Anterior cingulate cortex (tissue), 58 donors: ENCODE measurements at regions not wholly inside any gene's neighbourhood (a gene's known extent, or its start where the extent isn't known, plus 50 kb on each side); places are given as distances from the start of the nearest gene placed in this dataset.

ENCODE experiments used
- DNase-seq, 58 donors: peaks; one replicate each; lab custom pipeline; 2025; lab: John Stamatoyannopoulos, UW

DNA sequence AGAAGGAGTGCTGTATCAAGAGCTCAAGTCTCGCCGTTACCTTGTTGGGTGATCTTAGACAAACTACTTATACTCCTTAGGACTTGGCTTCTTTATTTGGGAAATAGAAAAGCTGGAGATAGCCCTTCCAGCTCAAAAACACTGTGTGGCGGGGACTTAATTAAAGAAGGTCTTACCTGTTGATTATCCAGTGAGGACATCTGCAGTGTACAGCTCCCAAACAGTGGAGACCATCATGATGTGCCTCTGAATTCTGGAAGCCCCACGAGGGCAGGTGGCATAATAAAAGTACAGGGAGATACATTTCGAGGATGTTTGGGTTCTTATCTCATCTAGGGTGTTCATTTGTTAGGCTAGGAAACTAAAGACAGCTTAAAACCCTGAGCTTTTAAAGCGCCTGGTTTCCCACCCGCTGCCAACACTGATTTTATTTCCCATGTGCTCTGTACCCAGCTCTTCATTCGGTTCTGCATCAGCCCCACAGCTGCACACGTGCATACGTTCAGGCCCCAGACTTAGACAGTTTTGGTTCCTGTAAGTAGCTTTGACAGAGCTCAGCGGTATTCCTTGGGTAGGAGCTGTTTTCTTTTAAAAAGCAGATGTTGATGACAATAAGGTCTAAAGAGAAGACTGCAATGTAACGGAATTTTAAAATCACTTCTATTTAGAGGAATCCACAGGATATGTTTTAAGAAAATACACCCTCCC, 80.5 kb upstream of the SIX2 start:
- no peak for DNase-seq

DNA sequence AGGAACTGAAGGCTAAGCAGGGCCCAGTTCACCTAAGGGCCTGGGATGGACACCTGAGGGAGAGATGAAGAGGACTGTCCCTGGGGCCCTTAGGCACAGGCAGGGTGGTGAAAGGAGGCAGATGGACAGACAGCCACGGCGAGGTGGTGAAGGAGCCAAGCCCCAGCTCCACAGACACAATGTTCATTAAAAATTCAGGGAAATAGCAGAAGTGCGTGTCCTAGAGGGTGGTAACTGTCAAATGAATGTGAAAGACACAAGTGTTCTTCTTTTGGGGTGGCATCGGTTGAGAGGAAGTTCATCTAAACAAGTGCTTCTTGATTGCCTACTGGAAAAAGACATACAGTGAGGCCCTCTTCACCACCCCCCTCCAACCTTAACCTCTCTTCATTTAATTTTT, 76.2 kb upstream of the SIX2 start:
- no peak for DNase-seq

DNA sequence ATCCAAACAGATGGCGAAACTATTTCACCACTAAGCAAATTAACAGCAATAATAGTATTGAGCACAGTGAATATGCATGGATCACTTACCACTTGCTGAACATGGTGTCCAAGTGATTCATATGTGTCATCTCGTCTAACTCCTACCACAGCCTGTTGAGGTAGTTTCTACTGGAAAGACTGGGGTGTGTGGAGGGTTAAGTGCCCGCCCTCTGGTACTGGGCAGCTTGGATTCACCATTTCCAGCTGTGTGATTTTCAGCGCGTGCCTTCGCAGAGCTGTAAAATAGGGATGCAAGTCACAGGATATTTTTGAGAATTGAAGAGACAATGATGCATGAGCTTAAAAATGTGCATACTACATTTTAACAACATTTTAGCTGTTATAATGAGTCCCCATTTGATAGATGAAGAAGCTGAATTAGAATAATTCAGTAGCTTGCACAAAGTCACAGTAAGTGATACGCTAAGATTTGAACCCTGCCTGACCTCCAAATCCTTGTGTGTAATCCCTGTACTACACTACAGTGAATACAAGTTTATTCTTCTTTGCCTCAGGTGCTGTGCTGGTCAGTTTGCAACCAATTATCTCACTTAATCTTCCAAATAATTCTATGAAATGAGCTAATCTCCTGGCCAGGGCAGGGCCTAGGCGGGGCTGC, 75.2 kb upstream of the SIX2 start:
- DNase-seq = no peak

DNA sequence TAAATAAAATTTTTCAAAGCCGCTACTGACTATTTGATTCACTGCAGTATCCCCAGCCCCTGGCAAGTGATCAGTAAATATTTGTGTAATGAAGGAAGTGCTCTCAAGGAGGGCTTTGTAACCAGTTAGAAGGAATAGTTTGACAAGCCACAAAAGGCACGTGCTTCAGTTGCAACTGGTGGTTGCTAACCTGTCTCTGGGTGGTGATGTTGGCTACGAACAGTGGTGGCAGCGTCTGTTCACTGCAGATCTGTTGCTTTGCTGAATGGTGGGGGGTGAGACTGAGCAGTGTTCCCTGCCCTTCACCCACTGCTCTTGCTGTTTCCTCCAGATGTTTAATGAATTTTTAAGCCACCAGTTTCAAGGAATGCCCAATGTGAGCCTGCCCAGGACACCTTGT, 73.9 kb upstream of the SIX2 start:
- DNase-seq = no peak

- DNase-seq = no peak
Measured at GRCh38 chr2:45074713-45075112, 65.5 kb upstream of the SIX2 start.

- DNase-seq = no peak
Measured at GRCh38 chr2:45072862-45073237, 63.6 kb upstream of the SIX2 start.

DNA sequence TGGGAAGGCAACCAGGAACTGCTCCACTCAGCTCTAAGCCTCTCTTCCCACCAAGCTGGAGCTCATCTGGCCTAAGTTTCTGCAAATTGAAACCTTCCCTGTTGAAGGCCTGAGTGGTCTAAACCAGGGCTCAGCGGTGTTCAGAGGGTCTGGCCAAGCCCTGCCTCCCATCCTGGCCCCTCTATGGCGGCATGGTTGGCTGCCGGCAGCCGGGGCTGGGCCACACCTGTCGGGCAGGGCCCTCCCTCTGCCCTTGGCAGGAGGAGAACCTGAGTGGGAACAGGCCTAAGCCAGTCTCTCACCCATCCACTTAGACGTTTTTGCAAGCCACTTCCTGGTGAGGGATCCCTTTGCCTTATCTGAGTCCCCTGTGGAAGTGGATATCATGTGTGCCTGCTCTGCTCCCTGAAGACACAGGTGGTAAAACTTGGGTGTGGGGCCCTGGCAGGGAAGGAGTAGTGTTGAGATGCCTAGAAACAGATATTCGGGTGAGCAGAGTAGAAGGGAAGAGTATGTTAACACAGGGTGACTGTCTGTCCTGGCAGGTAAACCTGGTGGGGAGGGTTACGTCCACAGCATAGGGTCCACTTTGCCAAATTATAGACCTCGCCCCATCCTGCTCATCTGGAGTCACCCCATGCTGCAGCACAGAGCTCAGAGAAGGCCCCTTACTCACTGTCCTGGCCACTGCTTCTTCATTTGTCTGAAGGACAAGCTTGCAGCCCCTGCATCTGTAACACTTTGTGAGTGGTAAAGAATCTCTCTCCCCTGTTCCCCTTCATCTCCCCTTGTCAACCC, 63.0 kb upstream of the SIX2 start:
- no peak for DNase-seq

- DNase-seq = no peak
Measured at GRCh38 chr2:45070113-45070652, 60.9 kb upstream of the SIX2 start.

DNA sequence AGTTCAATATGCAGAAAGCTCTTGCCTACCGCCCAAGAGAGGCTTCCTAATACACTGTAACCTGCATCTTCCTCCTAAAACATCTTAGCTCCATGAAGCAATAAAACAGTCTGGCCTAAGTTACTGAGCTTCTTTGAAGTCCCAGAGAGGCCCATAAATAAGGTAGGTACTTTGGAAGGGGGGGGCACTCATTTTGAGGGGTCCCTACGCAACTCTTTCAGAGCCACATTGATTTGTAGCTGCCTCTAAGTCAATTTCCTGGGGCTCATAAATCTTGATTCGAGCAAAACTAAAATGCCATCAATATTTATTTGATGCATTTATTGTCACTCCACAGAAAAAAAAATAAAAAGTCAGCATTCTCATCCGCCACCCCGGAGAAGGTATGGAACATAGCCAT, 60.4 kb upstream of the SIX2 start:
- DNase-seq = no peak

DNA sequence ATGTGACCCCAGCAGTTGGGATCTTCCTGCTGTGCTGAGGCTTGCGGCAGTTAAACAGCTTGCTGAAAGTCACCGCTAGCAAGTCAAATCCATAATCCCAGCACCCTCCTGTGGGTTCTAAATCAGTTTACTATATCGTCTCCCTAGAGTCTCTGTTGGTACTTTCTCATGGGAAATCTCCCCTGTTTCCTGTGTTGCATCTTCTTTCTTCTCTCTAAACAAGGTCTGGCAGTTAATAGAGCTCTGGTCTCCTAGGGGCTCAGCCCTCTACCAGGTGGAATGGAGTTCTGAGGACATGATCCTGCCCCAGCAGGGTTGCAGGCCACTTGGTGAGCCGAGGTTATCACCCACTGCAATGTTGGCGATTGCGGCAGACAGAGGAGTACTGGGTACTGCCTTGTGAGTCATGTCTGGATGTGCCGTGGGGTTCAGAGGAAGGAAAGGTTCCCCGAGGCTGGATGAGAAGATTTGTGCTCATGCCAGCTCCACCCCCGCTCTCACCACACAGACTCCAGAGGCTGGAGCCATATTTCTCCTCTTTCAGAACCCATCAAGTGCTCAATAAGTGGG, 59.4 kb upstream of the SIX2 start:
- no peak for DNase-seq

DNA sequence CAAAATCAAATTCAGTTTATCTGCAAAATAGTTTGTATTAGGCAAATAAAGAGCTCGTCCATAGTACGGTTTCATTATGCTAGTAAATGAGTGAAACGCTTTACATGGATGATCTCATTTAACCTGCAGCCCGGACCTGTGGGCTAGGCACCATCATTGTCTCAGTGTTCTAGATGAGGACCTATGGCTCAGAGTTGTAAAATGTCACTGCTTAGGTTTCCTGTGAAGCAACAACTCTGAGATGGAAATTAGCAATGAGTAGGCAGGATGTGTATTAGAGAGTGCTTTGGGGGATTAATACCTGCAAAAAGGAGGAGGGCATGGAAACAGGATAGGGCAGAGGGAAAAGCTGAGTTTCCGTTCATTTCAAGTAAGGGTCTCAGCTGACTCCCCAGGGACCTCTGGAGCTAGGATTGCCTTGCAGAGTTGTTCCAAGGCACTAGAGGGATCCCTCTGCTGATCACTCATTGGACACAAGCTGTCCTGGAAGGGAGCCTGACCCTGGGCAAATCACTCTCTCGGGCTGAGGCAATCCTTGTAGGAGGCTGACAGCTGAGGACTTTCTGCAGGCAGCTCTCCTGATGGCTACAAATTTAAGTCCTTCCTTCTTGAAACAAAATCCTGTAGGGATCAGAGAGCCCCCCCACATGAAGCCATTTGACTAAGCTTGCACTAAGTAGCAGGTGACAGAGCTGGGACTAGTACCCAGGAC, 58.8 kb upstream of the SIX2 start:
- DNase-seq = no peak
